Right lobe of liver (tissue), 6 donors: ENCODE measurements at regions not wholly inside any gene's neighbourhood (a gene's known extent, or its start where the extent isn't known, plus 50 kb on each side); places are given as distances from the start of the nearest gene placed in this dataset.

Source experiments
- ATAC-seq, 4 donors: fragments of 200-7000 bp; cut with Tn5 transposase; one replicate each; pipeline ENCODE4 v1.9.1; 2020; ENCODE audit warnings: mild to moderate bottlenecking in 4 of 4, moderate library complexity in 4 of 4
- DNase-seq, 3 donors: peaks; one replicate each; pipeline ENCODE4 v3.0.0-alpha.2; 2020
- H3K27ac ChIP-seq, 3 donors: fragments of 200-600 bp; one replicate each; pipeline ENCODE4 v1.8.0; 2022
- H3K27me3 ChIP-seq, 2 donors: fragments of 200-600 bp; one replicate each; pipeline ENCODE4 v1.8.0; 2022
- H3K36me3 ChIP-seq, 4 donors: fragments of 200-600 bp; sonication (generic) in 1 of 4; one replicate each; pipeline versions ENCODE4 v1.5.1 to v1.8.0; 2017 to 2022; ENCODE audit warnings: control low read depth in 1 of 4
- H3K4me1 ChIP-seq, 4 donors: fragments of 200-600 bp; sonication (generic) in 1 of 4; one replicate each; pipeline versions ENCODE4 v1.5.1 to v1.8.0; 2017 to 2022; ENCODE audit warnings: control low read depth in 1 of 4
- H3K4me3 ChIP-seq, 3 donors: fragments of 200-600 bp; one replicate each; pipeline ENCODE4 v1.8.0; 2022
- H3K9me3 ChIP-seq, 4 donors: fragments of 200-600 bp; sonication (generic) in 1 of 4; one replicate each; pipeline versions ENCODE4 v1.5.1 to v1.8.0; 2017 to 2022; ENCODE audit warnings: control low read depth in 1 of 4
- POLR2A ChIP-seq: fragments of 450-650 bp; IDR thresholded peaks from one replicate; pipeline ENCODE4 v1.6.1; 2017; ENCODE audit warnings: antibody characterized with exemption, mild to moderate bottlenecking
- WGBS: methylation state at CpG from one replicate; pipeline ENCODE4 v1.1.6; 2018; ENCODE audit warnings: low coverage, low lambda C conversion rate; ENCODE audit not compliant: insufficient coverage; ENCODE audit errors: missing lambda C conversion rate; 5-methylcytosine and 5-hydroxymethylcytosine counted together
- intact Hi-C, 2 donors: fragments of 100-400 bp; cut with DNase I; formaldehyde crosslinking; loops; one replicate each; pipeline versions ENCODE4 v1.11.2 to v1.14.1; 2022
- TF ChIP-seq, protein P1 (sequence below), 4 donors: fragments of 200-600 bp in 3 of 4; fragments of 450-650 bp in 1 of 4; IDR thresholded peaks; one replicate each; pipeline versions ENCODE4 v1.5.1 to v1.8.0; 2016 to 2022; ENCODE audit warnings: antibody characterized with exemption in 4 of 4, mild to moderate bottlenecking in 2 of 4
- donor health status: DM: no; HTN: yes; CAD: no.
- donor health status: DM: no; HTN: no; CAD: no.
- donor health status: DM: no; HTN: no; CAD: no.
- donor health status: DM: no; HTN: yes; CAD: no.
- donor health status: DM: no; HTN: yes; CAD: no.

DNA sequence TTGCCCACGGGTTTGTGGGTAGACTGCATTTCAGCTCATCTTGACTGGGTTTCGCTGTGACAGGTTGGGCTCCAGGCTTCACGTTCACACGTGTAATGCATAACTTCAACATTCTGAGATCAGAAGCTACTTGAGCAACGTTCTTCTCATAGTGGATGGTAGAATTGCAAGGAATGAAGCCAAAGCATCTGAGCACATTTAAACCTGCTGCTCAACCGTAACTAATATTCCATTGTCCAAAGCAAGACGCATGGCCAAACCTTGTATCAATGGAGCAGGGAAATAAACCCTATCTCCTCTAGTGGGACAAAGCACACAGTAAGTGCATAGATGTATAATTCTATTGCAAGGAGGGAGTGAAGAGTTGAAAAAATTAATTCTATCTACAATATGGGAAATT lies 86.5 kb upstream of the PTCHD1 start:
- H3K4me1 ChIP-seq, result no peaks in the 10 kb centered on the region
- ATAC-seq, result no peak
- H3K36me3 ChIP-seq, result no peaks in the 10 kb centered on the region
- no peaks in the 10 kb centered on the region for H3K27me3 ChIP-seq
- no peaks in the 10 kb centered on the region for H3K9me3 ChIP-seq
- H3K4me3 ChIP-seq, result no peak overlapping the region
- TF ChIP-seq POLR2A, result no peak
- TF ChIP-seq, protein P1, sequence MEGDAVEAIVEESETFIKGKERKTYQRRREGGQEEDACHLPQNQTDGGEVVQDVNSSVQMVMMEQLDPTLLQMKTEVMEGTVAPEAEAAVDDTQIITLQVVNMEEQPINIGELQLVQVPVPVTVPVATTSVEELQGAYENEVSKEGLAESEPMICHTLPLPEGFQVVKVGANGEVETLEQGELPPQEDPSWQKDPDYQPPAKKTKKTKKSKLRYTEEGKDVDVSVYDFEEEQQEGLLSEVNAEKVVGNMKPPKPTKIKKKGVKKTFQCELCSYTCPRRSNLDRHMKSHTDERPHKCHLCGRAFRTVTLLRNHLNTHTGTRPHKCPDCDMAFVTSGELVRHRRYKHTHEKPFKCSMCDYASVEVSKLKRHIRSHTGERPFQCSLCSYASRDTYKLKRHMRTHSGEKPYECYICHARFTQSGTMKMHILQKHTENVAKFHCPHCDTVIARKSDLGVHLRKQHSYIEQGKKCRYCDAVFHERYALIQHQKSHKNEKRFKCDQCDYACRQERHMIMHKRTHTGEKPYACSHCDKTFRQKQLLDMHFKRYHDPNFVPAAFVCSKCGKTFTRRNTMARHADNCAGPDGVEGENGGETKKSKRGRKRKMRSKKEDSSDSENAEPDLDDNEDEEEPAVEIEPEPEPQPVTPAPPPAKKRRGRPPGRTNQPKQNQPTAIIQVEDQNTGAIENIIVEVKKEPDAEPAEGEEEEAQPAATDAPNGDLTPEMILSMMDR (IDR thresholded peaks at IDR 0.05), result no peak
- DNase-seq, result no peak
- H3K27ac ChIP-seq, result no peak overlapping the region
- intact Hi-C loops, result no loop called here
- WGBS, result 56% methylated on average over 7 of the region's 7 CpGs

DNA sequence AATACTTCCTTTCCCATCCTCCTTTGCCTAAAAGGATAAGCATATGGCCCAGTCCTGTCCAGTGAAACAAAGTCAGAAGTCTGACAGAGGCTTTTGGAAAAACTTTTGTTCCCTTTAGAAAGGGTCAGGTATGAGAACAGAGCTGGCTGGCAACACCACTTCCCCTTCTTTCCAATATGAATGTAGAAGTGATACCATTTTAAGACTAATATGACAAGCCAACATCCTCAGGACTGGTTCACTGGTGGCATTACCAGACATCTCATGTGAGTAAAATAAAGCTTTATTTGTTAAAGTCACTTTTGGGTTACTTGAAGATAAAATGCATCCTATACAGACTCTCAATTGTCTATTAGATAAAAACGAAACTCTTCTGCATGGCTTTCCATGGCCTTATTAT lies 83.6 kb upstream of the PTCHD1 start:
- no peaks in the 10 kb centered on the region for H3K4me1 ChIP-seq
- DNase-seq (no peak), ATAC-seq (no peak)
- 25% methylated on average over 1 of the region's 1 CpG for WGBS
- H3K4me3 ChIP-seq, result no peak overlapping the region
- intact Hi-C loops, result no loop called here
- TF ChIP-seq, protein P1 (IDR thresholded peaks at IDR 0.05), result no peak
- TF ChIP-seq POLR2A, result no peak
- H3K27ac ChIP-seq, result no peak overlapping the region
- no peaks in the 10 kb centered on the region for H3K27me3 ChIP-seq
- H3K9me3 ChIP-seq, result no peaks in the 10 kb centered on the region
- H3K36me3 ChIP-seq, result no peaks in the 10 kb centered on the region

DNA sequence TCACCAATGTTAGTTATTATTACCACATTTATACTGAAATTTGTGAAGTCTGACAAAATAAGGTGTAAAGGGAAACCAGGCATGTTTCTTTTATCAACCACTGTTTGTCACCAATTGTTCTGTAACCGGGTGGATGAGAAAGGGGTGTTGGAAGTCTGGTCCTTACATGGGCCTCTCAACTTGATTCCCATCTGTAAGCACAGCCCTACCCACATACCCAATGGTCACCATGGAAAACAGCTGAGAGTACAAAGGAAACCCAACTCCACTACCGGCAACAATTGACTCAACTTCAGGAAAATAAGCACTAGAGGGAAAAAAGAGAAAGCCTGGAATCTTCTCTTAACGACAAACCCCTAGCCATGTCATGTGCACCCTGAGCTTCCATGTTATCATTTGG lies 70.8 kb upstream of the PTCHD1 start:
- TF ChIP-seq, protein P1 (IDR thresholded peaks at IDR 0.05), result no peak
- TF ChIP-seq POLR2A, result no peak
- Histone ChIP-seq H3K36me3 (no peaks in the 10 kb centered on the region), H3K27ac (no peak overlapping the region), H3K4me1 (no peaks in the 10 kb centered on the region), H3K4me3 (no peak overlapping the region), H3K27me3 (no peaks in the 10 kb centered on the region), H3K9me3 (no peaks in the 10 kb centered on the region)
- ATAC-seq (no peak), DNase-seq (no peak)
- intact Hi-C loops, result no loop called here
- WGBS, result 25% methylated on average over 3 of the region's 3 CpGs

DNA sequence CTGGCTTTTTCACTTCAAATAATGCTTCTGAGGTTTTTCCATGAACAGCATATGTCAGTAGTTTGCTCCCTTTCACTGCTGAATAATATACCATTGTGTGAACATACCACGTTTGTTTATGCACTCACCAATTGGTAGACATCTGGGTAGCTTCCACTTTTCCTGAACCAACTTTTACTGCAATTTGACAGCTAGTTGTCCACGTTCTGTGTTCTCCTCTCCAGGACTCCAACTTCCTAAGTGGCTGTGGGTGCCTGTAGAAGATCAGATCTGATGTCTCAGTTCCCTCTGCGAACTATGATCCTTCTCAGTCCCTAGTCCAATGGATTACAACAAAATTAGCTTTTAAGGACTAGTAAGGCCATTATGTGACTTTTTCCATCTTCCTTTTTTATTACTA lies 64.7 kb upstream of the PTCHD1 start:
- WGBS, result 21% methylated on average over 3 of the region's 3 CpGs
- H3K27ac ChIP-seq, result no peak overlapping the region
- ATAC-seq, result no peak
- no peak for DNase-seq
- H3K27me3 ChIP-seq, result no peaks in the 10 kb centered on the region
- TF ChIP-seq, protein P1 (IDR thresholded peaks at IDR 0.05), result no peak
- no peak for TF ChIP-seq POLR2A
- no peak overlapping the region for H3K4me3 ChIP-seq
- intact Hi-C loops, result no loop called here
- no peaks in the 10 kb centered on the region for H3K4me1 ChIP-seq
- no peaks in the 10 kb centered on the region for H3K36me3 ChIP-seq
- H3K9me3 ChIP-seq, result no peaks in the 10 kb centered on the region

DNA sequence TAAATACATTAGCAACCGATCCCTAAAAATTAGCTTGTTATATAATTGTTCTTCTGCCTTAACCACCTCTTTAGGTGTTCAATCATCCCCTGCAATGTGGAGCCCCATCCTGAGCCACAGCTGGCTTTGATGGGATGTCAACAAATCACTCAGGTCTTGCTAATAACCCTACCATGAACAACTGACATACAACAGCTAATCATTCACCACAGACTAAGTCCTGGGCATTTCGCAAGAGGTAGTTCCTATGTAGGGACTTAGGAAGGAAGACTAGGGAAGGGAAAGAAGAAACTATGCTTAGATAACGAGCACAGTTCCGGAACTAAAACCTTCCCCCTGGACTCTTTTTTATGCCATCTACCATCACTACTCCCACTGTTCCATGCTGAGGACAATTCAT lies 63.6 kb upstream of the PTCHD1 start:
- no peaks in the 10 kb centered on the region for H3K36me3 ChIP-seq
- ATAC-seq (peak in 3 of 4 donors; percentile 28 to 41 (median 39)), DNase-seq (no peak)
- intact Hi-C loops, result no loop called here
- no peaks in the 10 kb centered on the region for H3K9me3 ChIP-seq
- no peaks in the 10 kb centered on the region for H3K27me3 ChIP-seq
- no peak overlapping the region for H3K27ac ChIP-seq
- no peak for TF ChIP-seq POLR2A
- TF ChIP-seq, protein P1 (IDR thresholded peaks at IDR 0.05), result no peak
- no peak overlapping the region for H3K4me3 ChIP-seq
- 73% methylated on average over 4 of the region's 4 CpGs for WGBS
- H3K4me1 ChIP-seq, result no peaks in the 10 kb centered on the region
